ENCODE measurements at regions not wholly inside any gene's neighbourhood (a gene's known extent, or its start where the extent isn't known, plus 50 kb on each side); places are given as distances from the start of the nearest gene placed in this dataset.

DNA sequence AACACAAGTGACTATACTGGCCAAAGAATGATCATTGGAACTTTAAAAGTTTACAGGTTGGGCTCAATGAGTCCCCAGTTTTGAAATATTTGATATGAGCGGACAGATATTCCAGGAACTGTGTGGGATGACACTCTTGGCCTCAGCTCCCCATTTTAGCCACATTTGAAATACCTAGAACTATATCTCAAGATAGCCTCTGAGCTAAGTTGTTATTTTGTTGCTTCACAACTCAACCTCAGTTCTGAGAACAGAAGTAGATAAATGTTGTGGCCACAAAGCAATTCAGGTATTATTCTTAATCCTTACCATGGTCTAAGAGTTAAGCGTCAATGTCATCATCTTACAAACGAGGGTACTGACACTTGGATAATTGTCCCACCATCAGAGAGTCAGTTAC lies 172.2 kb upstream of the SETBP1 start:
- TF ChIP-seq, protein P1, sequence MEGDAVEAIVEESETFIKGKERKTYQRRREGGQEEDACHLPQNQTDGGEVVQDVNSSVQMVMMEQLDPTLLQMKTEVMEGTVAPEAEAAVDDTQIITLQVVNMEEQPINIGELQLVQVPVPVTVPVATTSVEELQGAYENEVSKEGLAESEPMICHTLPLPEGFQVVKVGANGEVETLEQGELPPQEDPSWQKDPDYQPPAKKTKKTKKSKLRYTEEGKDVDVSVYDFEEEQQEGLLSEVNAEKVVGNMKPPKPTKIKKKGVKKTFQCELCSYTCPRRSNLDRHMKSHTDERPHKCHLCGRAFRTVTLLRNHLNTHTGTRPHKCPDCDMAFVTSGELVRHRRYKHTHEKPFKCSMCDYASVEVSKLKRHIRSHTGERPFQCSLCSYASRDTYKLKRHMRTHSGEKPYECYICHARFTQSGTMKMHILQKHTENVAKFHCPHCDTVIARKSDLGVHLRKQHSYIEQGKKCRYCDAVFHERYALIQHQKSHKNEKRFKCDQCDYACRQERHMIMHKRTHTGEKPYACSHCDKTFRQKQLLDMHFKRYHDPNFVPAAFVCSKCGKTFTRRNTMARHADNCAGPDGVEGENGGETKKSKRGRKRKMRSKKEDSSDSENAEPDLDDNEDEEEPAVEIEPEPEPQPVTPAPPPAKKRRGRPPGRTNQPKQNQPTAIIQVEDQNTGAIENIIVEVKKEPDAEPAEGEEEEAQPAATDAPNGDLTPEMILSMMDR (conservative IDR thresholded peaks at IDR 0.05; ENCODE audit: low read depth, low read length), result no peak
- no peak for TF ChIP-seq EZH2 (IDR thresholded peaks at IDR 0.05; ENCODE audit: borderline replicate concordance, low read depth, low read length, poor library complexity, severe bottlenecking)

Measured in A673 (cell line).